Adrenal gland (tissue), 5 donors: ENCODE measurements at regions not wholly inside any gene's neighbourhood (a gene's known extent, or its start where the extent isn't known, plus 50 kb on each side); places are given as distances from the start of the nearest gene placed in this dataset.

Experiments
- POLR2A ChIP-seq, 2 donors: fragments of 450-650 bp; IDR thresholded peaks; one replicate each; pipeline ENCODE4 v1.6.1; 2017; ENCODE audit warnings: antibody characterized with exemption in 2 of 2, mild to moderate bottlenecking in 2 of 2, moderate library complexity in 1 of 2
- TF ChIP-seq, protein P1 (sequence below), 6 experiments: fragments of 450-650 bp in 4 of 6; fragments of 200-600 bp in 2 of 6; sonication (generic) in 1 of 6; IDR thresholded peaks; 1 replicate in 5 of 6; 2 replicates in 1 of 6; pipeline versions ENCODE4 v1.5.1 to v1.8.0; 2016 to 2021; ENCODE audit warnings: antibody characterized with exemption in 6 of 6, mild to moderate bottlenecking in 2 of 6, moderate library complexity in 1 of 6
- donor health status: DM: no; HTN: no; CAD: no.

DNA sequence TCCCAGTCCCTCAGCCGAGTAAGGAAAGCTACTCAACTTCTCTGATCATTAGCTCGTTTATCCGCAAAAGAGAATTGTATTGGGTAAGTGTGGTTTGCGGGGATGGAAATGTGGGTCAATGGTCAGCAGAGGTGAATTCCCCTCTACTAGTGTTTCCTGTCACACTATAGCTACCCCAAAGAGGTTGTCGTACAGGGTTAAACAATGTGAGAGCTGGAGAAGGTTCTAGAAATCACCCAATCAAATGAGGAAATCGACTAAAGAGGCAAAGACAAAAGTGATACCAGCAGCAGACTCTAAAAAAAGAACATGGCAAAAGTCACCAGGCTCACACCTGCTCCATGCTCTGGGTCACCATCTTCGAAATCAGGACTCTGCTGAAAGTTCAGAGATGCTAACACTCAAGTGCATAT lies 144.7 kb upstream of the ITGA4 start:
- no peak for TF ChIP-seq POLR2A (IDR thresholded peaks at IDR 0.05)
- TF ChIP-seq, protein P1, sequence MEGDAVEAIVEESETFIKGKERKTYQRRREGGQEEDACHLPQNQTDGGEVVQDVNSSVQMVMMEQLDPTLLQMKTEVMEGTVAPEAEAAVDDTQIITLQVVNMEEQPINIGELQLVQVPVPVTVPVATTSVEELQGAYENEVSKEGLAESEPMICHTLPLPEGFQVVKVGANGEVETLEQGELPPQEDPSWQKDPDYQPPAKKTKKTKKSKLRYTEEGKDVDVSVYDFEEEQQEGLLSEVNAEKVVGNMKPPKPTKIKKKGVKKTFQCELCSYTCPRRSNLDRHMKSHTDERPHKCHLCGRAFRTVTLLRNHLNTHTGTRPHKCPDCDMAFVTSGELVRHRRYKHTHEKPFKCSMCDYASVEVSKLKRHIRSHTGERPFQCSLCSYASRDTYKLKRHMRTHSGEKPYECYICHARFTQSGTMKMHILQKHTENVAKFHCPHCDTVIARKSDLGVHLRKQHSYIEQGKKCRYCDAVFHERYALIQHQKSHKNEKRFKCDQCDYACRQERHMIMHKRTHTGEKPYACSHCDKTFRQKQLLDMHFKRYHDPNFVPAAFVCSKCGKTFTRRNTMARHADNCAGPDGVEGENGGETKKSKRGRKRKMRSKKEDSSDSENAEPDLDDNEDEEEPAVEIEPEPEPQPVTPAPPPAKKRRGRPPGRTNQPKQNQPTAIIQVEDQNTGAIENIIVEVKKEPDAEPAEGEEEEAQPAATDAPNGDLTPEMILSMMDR (IDR thresholded peaks at IDR 0.05), result no peak
